ENCODE measurements at regions not wholly inside any gene's neighbourhood (a gene's known extent, or its start where the extent isn't known, plus 50 kb on each side); places are given as distances from the start of the nearest gene placed in this dataset.

GRCh38 chr4:43399726-43400125, 507.2 kb downstream of the GRXCR1 start:
- TF ChIP-seq FOXP1 (IDR thresholded peaks at IDR 0.05) (no peak), FOXP1 (CRISPR knock-in tag; IDR thresholded peaks at IDR 0.05) (no peak), POLR2A (IDR thresholded peaks at IDR 0.05; ENCODE audit: insufficient read depth in 1 of 2, low read depth in 2 of 2, low read length in 2 of 2) (no peak), NFAT5 (CRISPR knock-in tag; IDR thresholded peaks at IDR 0.05) (no peak), PLSCR1 (CRISPR knock-in tag; IDR thresholded peaks at IDR 0.05; ENCODE audit: borderline replicate concordance) (no peak), E2F5 (CRISPR knock-in tag; conservative IDR thresholded peaks at IDR 0.05) (no peak), KAT7 (CRISPR knock-in tag; IDR thresholded peaks at IDR 0.05; ENCODE audit: borderline replicate concordance) (no peak), ZNF670 (CRISPR knock-in tag; IDR thresholded peaks at IDR 0.05; ENCODE audit: borderline replicate concordance) (no peak)

Measured in HepG2 (cell line).